DOHH2 (cell line): ENCODE measurements at regions not wholly inside any gene's neighbourhood (a gene's known extent, or its start where the extent isn't known, plus 50 kb on each side); places are given as distances from the start of the nearest gene placed in this dataset.
"Not testable (repeated sequence)": the region's sequence is repeated elsewhere in the genome, so short reads cannot be mapped to it uniquely, and the experiment has no call there.

Source experiments
- H3F3A ChIP-seq: fragments of 200-600 bp; sonication (generic), shearing (Covaris generic); 2 replicates; pipeline ENCODE4 v1.6.0; 2016; ENCODE audit warnings: antibody characterized with exemption, mild to moderate bottlenecking; ENCODE audit not compliant: control insufficient read depth, insufficient read depth
- H3K27ac ChIP-seq: fragments of 200-600 bp; sonication (generic); 2 replicates; pipeline ENCODE4 v1.5.1; 2014; ENCODE audit warnings: low read depth, mild to moderate bottlenecking, low read length, moderate library complexity
- H3K27me3 ChIP-seq: fragments of 200-600 bp; sonication (generic); 2 replicates; pipeline ENCODE4 v1.6.1; 2014; ENCODE audit warnings: mild to moderate bottlenecking, low read length, mixed read lengths; ENCODE audit not compliant: control insufficient read depth
- H3K36me3 ChIP-seq: fragments of 200-600 bp; sonication (generic); 2 replicates; pipeline ENCODE4 v1.6.1; 2014; ENCODE audit warnings: mild to moderate bottlenecking, low read length, moderate library complexity, mixed read lengths; ENCODE audit not compliant: control insufficient read depth
- H3K4me1 ChIP-seq: fragments of 200-600 bp; sonication (generic); 2 replicates; pipeline ENCODE4 v1.6.1; 2014; ENCODE audit warnings: mild to moderate bottlenecking, low read length, mixed read lengths; ENCODE audit not compliant: control insufficient read depth
- H3K4me2 ChIP-seq: fragments of 200-600 bp; sonication (generic); 2 replicates; pipeline ENCODE4 v1.6.0; 2014; ENCODE audit warnings: mild to moderate bottlenecking, low read length, moderate library complexity
- H3K4me3 ChIP-seq: fragments of 200-600 bp; sonication (generic); 2 replicates; pipeline ENCODE4 v1.5.1; 2014; ENCODE audit warnings: mild to moderate bottlenecking, low read length, mixed read lengths
- H3K79me2 ChIP-seq: fragments of 200-600 bp; sonication (generic); 2 replicates; pipeline ENCODE4 v1.6.1; 2014; ENCODE audit warnings: mild to moderate bottlenecking, low read length, mixed read lengths; ENCODE audit not compliant: control insufficient read depth
- H3K9me2 ChIP-seq: fragments of 200-600 bp; sonication (generic); replicated peaks from 2 replicates; pipeline ENCODE4 v1.6.1; 2014; ENCODE audit warnings: mild to moderate bottlenecking, low read length, mixed read lengths; ENCODE audit not compliant: control insufficient read depth
- H3K9me3 ChIP-seq: fragments of 200-600 bp; sonication (generic); 2 replicates; pipeline ENCODE4 v1.6.1; 2014; ENCODE audit warnings: antibody characterized with exemption, low read length, mixed read lengths; ENCODE audit not compliant: control insufficient read depth, insufficient read depth
- H4K20me1 ChIP-seq: fragments of 200-600 bp; sonication (generic); 2 replicates; pipeline ENCODE4 v1.6.0; 2014; ENCODE audit warnings: low read depth, mild to moderate bottlenecking, antibody characterized with exemption, low read length, moderate library complexity; ENCODE audit not compliant: control insufficient read depth, insufficient read depth
- CTCF ChIP-seq: fragments of 200-600 bp; sonication (generic); IDR thresholded peaks from one replicate; pipeline ENCODE4 v1.5.1; 2014; ENCODE audit warnings: antibody characterized with exemption, mild to moderate bottlenecking, low read depth, low read length; ENCODE audit not compliant: poor library complexity, severe bottlenecking
- EZH2phosphoT487 ChIP-seq: fragments of 200-600 bp; sonication (generic); IDR thresholded peaks from 2 replicates; pipeline ENCODE4 v1.6.1; 2017; ENCODE audit warnings: borderline replicate concordance, mild to moderate bottlenecking, antibody characterized with exemption, low read length, moderate library complexity, mixed read lengths

- no peaks in the 10 kb centered on the region for H3K9me3 ChIP-seq
- no peak overlapping the region for H3K4me3 ChIP-seq
- H3K4me2 ChIP-seq: no peak overlapping the region
- H3K27ac ChIP-seq: no peak overlapping the region
- TF ChIP-seq EZH2phosphoT487 (no peak), CTCF (no peak)
- H3K36me3 ChIP-seq: no peaks in the 10 kb centered on the region
- no peaks in the 10 kb centered on the region for H3K79me2 ChIP-seq
- H3K4me1 ChIP-seq: no peaks in the 10 kb centered on the region
- no peaks in the 10 kb centered on the region for H4K20me1 ChIP-seq
- no peaks in the 10 kb centered on the region for H3K9me2 ChIP-seq
- H3K27me3 ChIP-seq: no peaks in the 10 kb centered on the region
- no peaks in the 10 kb centered on the region for H3F3A ChIP-seq
These were observed 166.6 kb upstream of the ZNF717 start for GRCh38 chr3:75951941-75952340.

GRCh38 chr3:75960031-75960430 lies 174.7 kb upstream of the ZNF717 start:
- not testable (repeated sequence) for H3F3A ChIP-seq, H3K27me3 ChIP-seq, H3K9me2 ChIP-seq, H3K9me3 ChIP-seq, H3K79me2 ChIP-seq, H4K20me1 ChIP-seq, H3K27ac ChIP-seq, H3K4me1 ChIP-seq, H3K4me2 ChIP-seq, H3K4me3 ChIP-seq, H3K36me3 ChIP-seq

- H3K4me3 ChIP-seq, H3K27ac ChIP-seq, H4K20me1 ChIP-seq, H3K9me3 ChIP-seq, H3K27me3 ChIP-seq, H3K9me2 ChIP-seq, H3F3A ChIP-seq, H3K36me3 ChIP-seq, H3K4me2 ChIP-seq, H3K79me2 ChIP-seq, H3K4me1 ChIP-seq: not testable (repeated sequence)
These were observed 176.7 kb upstream of the ZNF717 start for GRCh38 chr3:75962054-75962453.

- Histone ChIP-seq H3K27me3 (no peaks in the 10 kb centered on the region), H3K4me3 (no peak overlapping the region), H3K27ac (no peak overlapping the region), H3K79me2 (no peaks in the 10 kb centered on the region), H3K36me3 (no peaks in the 10 kb centered on the region), H3K9me2 (no peaks in the 10 kb centered on the region), H3K4me1 (no peaks in the 10 kb centered on the region), H3K4me2 (no peak overlapping the region), H3K9me3 (no peaks in the 10 kb centered on the region), H3F3A (no peaks in the 10 kb centered on the region), H4K20me1 (no peaks in the 10 kb centered on the region)
- TF ChIP-seq CTCF: no peak
- TF ChIP-seq EZH2phosphoT487: no peak
These were observed 181.7 kb upstream of the ZNF717 start for GRCh38 chr3:75967071-75967470.

GRCh38 chr3:75978686-75979085 lies 193.3 kb upstream of the ZNF717 start:
- no peak overlapping the region for H3K4me3 ChIP-seq
- no peaks in the 10 kb centered on the region for H3K79me2 ChIP-seq
- no peaks in the 10 kb centered on the region for H3K9me2 ChIP-seq
- H3K4me2 ChIP-seq: no peak overlapping the region
- no peaks in the 10 kb centered on the region for H3F3A ChIP-seq
- H3K27ac ChIP-seq: no peak overlapping the region
- no peaks in the 10 kb centered on the region for H3K27me3 ChIP-seq
- no peaks in the 10 kb centered on the region for H3K9me3 ChIP-seq
- H3K4me1 ChIP-seq: no peaks in the 10 kb centered on the region
- no peaks in the 10 kb centered on the region for H4K20me1 ChIP-seq
- TF ChIP-seq EZH2phosphoT487 (no peak), CTCF (no peak)
- H3K36me3 ChIP-seq: no peaks in the 10 kb centered on the region
